ENCODE measurements at regions not wholly inside any gene's neighbourhood (a gene's known extent, or its start where the extent isn't known, plus 50 kb on each side); places are given as distances from the start of the nearest gene placed in this dataset.

- no peak for DNase-seq
Measured at GRCh38 chr5:73374520-73375190, 73.9 kb downstream of the FOXD1 start.

- DNase-seq = no peak
Measured at GRCh38 chr5:73373814-73374510, 74.6 kb downstream of the FOXD1 start.

- no peak for DNase-seq
Measured at GRCh38 chr5:73370640-73371583, 77.7 kb downstream of the FOXD1 start.

GRCh38 chr5:73370095-73370494 lies 78.5 kb downstream of the FOXD1 start:
- DNase-seq = no peak

- DNase-seq = no peak
Measured at GRCh38 chr5:73369278-73369677, 79.3 kb downstream of the FOXD1 start.

- no peak for DNase-seq
Measured at GRCh38 chr5:73367650-73368049, 80.9 kb downstream of the FOXD1 start.

- no peak for DNase-seq
Measured at GRCh38 chr5:73365990-73366667, 82.4 kb downstream of the FOXD1 start.

- DNase-seq = peak in 4 of 56 donors; percentile 0 to 23 (median 5)
Measured at GRCh38 chr5:73365301-73365853, 83.2 kb downstream of the FOXD1 start.

GRCh38 chr5:73363911-73364730 lies 84.5 kb downstream of the FOXD1 start:
- DNase-seq = no peak

GRCh38 chr5:73359395-73359794 lies 89.2 kb downstream of the FOXD1 start:
- DNase-seq = no peak

- no peak for DNase-seq
Measured at GRCh38 chr5:73358366-73358765, 90.2 kb downstream of the FOXD1 start.

- DNase-seq = no peak
Measured at GRCh38 chr5:73357576-73357975, 91.0 kb downstream of the FOXD1 start.

GRCh38 chr5:73355108-73355507 lies 93.5 kb downstream of the FOXD1 start:
- DNase-seq = no peak

GRCh38 chr5:73354406-73354805 lies 94.2 kb downstream of the FOXD1 start:
- no peak for DNase-seq

- DNase-seq = no peak
Measured at GRCh38 chr5:73352649-73353230, 95.8 kb downstream of the FOXD1 start.

- no peak for DNase-seq
Measured at GRCh38 chr5:73352243-73352642, 96.3 kb downstream of the FOXD1 start.

- DNase-seq = no peak
Measured at GRCh38 chr5:73351593-73351992, 97.0 kb downstream of the FOXD1 start.

GRCh38 chr5:73346878-73347408 lies 101.6 kb downstream of the FOXD1 start:
- DNase-seq = no peak

GRCh38 chr5:73344835-73345234 lies 103.7 kb downstream of the FOXD1 start:
- no peak for DNase-seq

GRCh38 chr5:73339711-73340110 lies 108.9 kb downstream of the FOXD1 start:
- DNase-seq = no peak
